Hepatocyte (in vitro differentiated cells): ENCODE measurements at regions not wholly inside any gene's neighbourhood (a gene's known extent, or its start where the extent isn't known, plus 50 kb on each side); places are given as distances from the start of the nearest gene placed in this dataset.

Source experiments
- DNase-seq: peaks from one replicate; pipeline ENCODE4 v3.0.0-alpha.2; 2016; ENCODE audit warnings: low spot score
- H2AFZ ChIP-seq: fragments of 200-600 bp; sonication (generic); 2 replicates; pipeline ENCODE4 v1.6.0; 2016; ENCODE audit warnings: antibody characterized with exemption, mild to moderate bottlenecking
- H3K27ac ChIP-seq: fragments of 200-600 bp; sonication (generic); 2 replicates; pipeline ENCODE4 v1.5.1; 2016; ENCODE audit warnings: mild to moderate bottlenecking
- H3K27me3 ChIP-seq: fragments of 200-600 bp; sonication (generic); 2 replicates; pipeline ENCODE4 v1.6.1; 2016
- H3K36me3 ChIP-seq: fragments of 200-600 bp; sonication (generic); replicated peaks from 2 replicates; pipeline ENCODE4 v1.5.1; 2016; ENCODE audit warnings: low read depth; ENCODE audit not compliant: insufficient read depth
- H3K4me1 ChIP-seq: fragments of 200-600 bp; sonication (generic); 2 replicates; pipeline ENCODE4 v1.5.1; 2016; ENCODE audit warnings: mild to moderate bottlenecking, moderate library complexity; ENCODE audit not compliant: insufficient read depth
- H3K4me2 ChIP-seq: fragments of 200-600 bp; sonication (generic); 2 replicates; pipeline ENCODE4 v1.6.0; 2016
- H3K4me3 ChIP-seq: fragments of 200-600 bp; sonication (generic); 2 replicates; pipeline ENCODE4 v1.5.1; 2016; ENCODE audit warnings: mild to moderate bottlenecking
- H3K79me2 ChIP-seq: fragments of 200-600 bp; sonication (generic); 2 replicates; pipeline ENCODE4 v1.6.0; 2017; ENCODE audit warnings: mild to moderate bottlenecking
- H3K9me2 ChIP-seq: fragments of 200-600 bp; sonication (generic); replicated peaks from 2 replicates; pipeline ENCODE4 v1.6.0; 2017; ENCODE audit warnings: mild to moderate bottlenecking; ENCODE audit not compliant: insufficient read depth
- H3K9me3 ChIP-seq: fragments of 200-600 bp; sonication (generic); 2 replicates; pipeline ENCODE4 v1.5.1; 2016; ENCODE audit warnings: low read depth, mild to moderate bottlenecking
- H4K20me1 ChIP-seq: fragments of 200-600 bp; sonication (generic); 2 replicates; pipeline ENCODE4 v1.6.0; 2016; ENCODE audit warnings: mild to moderate bottlenecking; ENCODE audit not compliant: insufficient read depth, poor library complexity, severe bottlenecking
- CTCF ChIP-seq: fragments of 200-600 bp; sonication (generic); IDR thresholded peaks from 2 replicates; pipeline ENCODE4 v1.5.1; 2016; ENCODE audit warnings: antibody characterized with exemption, mild to moderate bottlenecking; ENCODE audit not compliant: poor library complexity
- EZH2 ChIP-seq: fragments of 200-600 bp; sonication (generic); IDR thresholded peaks from 2 replicates; pipeline ENCODE4 v1.6.1; 2016; ENCODE audit warnings: antibody characterized with exemption, mild to moderate bottlenecking, borderline replicate concordance
- EZH2phosphoT487 ChIP-seq: fragments of 200-600 bp; sonication (generic); IDR thresholded peaks from one replicate; pipeline ENCODE4 v1.6.1; 2018; ENCODE audit warnings: antibody characterized with exemption, mild to moderate bottlenecking, low read depth, moderate library complexity; ENCODE audit not compliant: unreplicated experiment, severe bottlenecking
- WGBS: methylation state at CpG from one replicate; pipeline ENCODE4 v1.1.6; 2016; ENCODE audit warnings: low lambda C conversion rate; ENCODE audit errors: missing lambda C conversion rate; 5-methylcytosine and 5-hydroxymethylcytosine counted together

- WGBS, result 46% methylated on average over 7 of the region's 7 CpGs
- Histone ChIP-seq H3K4me3 (no peak overlapping the region), H3K4me1 (peaks cover 5% of the 10 kb centered on the region), H3K9me2 (no peaks in the 10 kb centered on the region), H3K27ac (no peak overlapping the region), H3K79me2 (no peaks in the 10 kb centered on the region), H3K4me2 (peak overlapping the region; percentile 35), H3K36me3 (no peaks in the 10 kb centered on the region), H3K27me3 (no peaks in the 10 kb centered on the region), H2AFZ (no peak overlapping the region), H3K9me3 (no peaks in the 10 kb centered on the region), H4K20me1 (no peaks in the 10 kb centered on the region)
- peak; percentile 84 for DNase-seq
- no peak for TF ChIP-seq EZH2phosphoT487
- TF ChIP-seq CTCF, result peak; percentile 79
These were observed 1577.0 kb upstream of the TENM3 start for GRCh38 chr4:180665994-180666824.

GRCh38 chr4:180668732-180669131 lies 1574.5 kb upstream of the TENM3 start:
- H3K4me2 ChIP-seq, result no peak overlapping the region

GRCh38 chr4:180669680-180670079 lies 1573.5 kb upstream of the TENM3 start:
- Histone ChIP-seq H3K4me3 (no peak overlapping the region), H4K20me1 (no peaks in the 10 kb centered on the region), H2AFZ (no peak overlapping the region), H3K9me2 (no peaks in the 10 kb centered on the region), H3K79me2 (no peaks in the 10 kb centered on the region), H3K27ac (no peak overlapping the region), H3K27me3 (peaks cover 4% of the 10 kb centered on the region), H3K9me3 (no peaks in the 10 kb centered on the region), H3K4me1 (peaks cover 5% of the 10 kb centered on the region), H3K36me3 (no peaks in the 10 kb centered on the region), H3K4me2 (no peak overlapping the region)
- no peak for TF ChIP-seq EZH2phosphoT487
- TF ChIP-seq EZH2, result no peak
- TF ChIP-seq CTCF, result no peak
- 70% methylated on average over 4 of the region's 4 CpGs for WGBS
- DNase-seq, result peak; percentile 12

More at GRCh38 chr4:180668732-180669131, 1574.5 kb upstream of the TENM3 start:
- TF ChIP-seq CTCF, result no peak
- TF ChIP-seq EZH2, result no peak
- TF ChIP-seq EZH2phosphoT487, result no peak
- H3K27me3 ChIP-seq, result no peaks in the 10 kb centered on the region
- no peak overlapping the region for H3K4me3 ChIP-seq
- no peaks in the 10 kb centered on the region for H3K9me2 ChIP-seq
- no peak for DNase-seq
- no peaks in the 10 kb centered on the region for H3K79me2 ChIP-seq
- no peaks in the 10 kb centered on the region for H3K36me3 ChIP-seq
- no peak overlapping the region for H2AFZ ChIP-seq
- H3K27ac ChIP-seq, result no peak overlapping the region
- H3K4me1 ChIP-seq, result peaks cover 5% of the 10 kb centered on the region
- H4K20me1 ChIP-seq, result no peaks in the 10 kb centered on the region
- H3K9me3 ChIP-seq, result no peaks in the 10 kb centered on the region
- WGBS, result 96% methylated on average over 14 of the region's 14 CpGs
